UCSD-AML1 (cell line): ENCODE measurements at regions not wholly inside any gene's neighbourhood (a gene's known extent, or its start where the extent isn't known, plus 50 kb on each side); places are given as distances from the start of the nearest gene placed in this dataset.
"Not testable (repeated sequence)": the region's sequence is repeated elsewhere in the genome, so short reads cannot be mapped to it uniquely, and the experiment has no call there.

Experiments used
- DNase-seq: peaks from one replicate; lab custom pipeline; 2025; ENCODE audit not compliant: unreplicated experiment; lab: John Stamatoyannopoulos, UW

- DNase-seq, result no peak
Observed at GRCh38 chr5:118302786-118303185, 685.6 kb downstream of the DTWD2 start.

GRCh38 chr5:118301696-118302095 is 686.7 kb downstream of the DTWD2 start:
- no peak for DNase-seq

DNA sequence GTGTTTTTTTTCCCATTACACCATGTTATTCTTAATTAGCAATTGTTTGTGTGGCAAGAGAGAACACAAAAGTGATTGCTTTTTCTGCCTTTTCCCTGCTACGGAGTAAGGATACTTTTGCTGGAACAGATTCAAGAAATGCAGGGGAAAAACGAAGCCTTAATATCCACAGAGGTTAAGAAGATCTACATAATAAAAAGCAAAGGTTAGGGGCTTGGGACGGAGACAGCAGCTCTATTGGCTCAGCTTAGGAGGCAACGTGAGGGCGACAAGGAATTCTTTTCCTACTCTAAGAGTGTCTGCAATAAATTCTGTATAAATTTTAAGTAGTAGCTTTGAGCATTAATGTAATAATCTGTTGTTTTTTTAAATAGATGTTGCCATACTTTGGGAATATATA is 693.3 kb downstream of the DTWD2 start:
- no peak for DNase-seq

DNA sequence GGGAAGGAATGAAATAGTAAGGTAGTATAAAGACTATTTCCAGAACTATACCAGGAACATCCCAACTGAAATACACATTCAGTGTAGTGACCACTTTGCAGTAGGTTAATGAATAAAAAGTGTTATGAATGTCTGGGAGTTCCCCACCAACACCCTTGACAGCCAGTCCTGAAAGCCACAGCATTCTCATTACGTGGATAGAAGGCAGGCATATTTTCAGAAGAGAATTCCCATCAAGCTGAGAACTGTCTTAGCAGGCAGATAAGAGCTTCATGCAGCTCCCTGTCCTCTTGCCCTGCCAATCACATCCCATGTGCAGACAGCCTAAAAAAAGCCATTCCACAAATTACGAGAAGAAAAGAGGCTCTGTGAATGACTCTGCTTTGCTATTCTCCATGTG is 695.0 kb downstream of the DTWD2 start:
- no peak for DNase-seq

DNA sequence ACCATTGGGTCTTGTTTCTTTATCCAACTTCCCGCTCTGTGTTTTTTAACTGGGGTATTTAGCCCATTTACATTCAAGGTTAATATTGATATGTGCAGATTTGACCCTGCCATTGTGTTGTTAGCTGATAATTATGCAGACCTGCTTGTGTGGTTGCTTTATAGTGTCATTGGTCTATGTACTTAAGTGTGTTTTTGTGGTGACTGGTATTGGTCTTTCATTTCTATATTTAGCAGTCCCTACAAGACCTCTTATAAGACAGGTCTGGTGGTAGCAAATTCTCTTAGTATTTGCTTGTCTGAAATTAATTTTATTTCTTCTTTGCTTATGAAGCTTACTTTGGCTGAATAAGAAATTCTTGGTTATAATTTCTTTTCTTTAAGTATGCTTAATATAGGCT is 698.1 kb downstream of the DTWD2 start:
- DNase-seq, result no peak

GRCh38 chr5:118284230-118284629 is 704.1 kb downstream of the DTWD2 start:
- DNase-seq, result not testable (repeated sequence)

- DNase-seq, result not testable (repeated sequence)
Observed at GRCh38 chr5:118282480-118283038, 705.8 kb downstream of the DTWD2 start.

DNA sequence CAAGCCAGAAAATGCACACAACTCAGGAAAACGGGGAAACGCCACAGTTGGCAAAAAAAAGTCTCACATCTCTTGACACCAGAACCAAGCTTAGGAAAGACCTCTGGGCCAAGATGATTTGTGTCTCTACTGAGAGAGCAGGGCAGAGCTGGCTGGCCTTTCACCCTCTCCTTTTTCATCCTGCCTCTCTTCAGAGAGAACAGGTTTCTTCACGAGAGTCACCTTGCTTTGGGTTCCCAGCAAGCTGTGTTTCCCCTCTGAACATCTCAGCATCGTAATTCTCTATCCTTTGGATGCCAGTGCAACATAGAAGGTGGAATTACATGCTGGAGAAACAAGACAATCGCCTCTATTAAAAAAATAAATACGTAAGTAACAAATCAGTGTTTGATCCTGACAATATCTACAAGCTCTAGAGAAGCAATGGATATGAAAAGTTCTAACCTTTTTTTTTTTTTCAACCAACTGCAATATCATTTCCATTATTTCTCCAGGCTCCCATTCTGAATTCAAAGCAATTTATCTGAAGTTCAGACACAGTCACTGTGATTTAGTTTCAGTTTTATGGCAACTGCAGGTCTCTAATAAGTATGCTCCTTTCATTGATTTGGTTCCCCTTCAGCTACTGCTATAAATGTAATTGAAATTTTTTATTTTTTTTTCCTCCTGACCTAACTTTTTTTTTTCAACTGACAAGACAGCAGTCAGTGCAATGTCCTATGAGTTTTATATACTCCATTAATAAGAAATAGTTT is 708.6 kb downstream of the DTWD2 start:
- no peak for DNase-seq

DNA sequence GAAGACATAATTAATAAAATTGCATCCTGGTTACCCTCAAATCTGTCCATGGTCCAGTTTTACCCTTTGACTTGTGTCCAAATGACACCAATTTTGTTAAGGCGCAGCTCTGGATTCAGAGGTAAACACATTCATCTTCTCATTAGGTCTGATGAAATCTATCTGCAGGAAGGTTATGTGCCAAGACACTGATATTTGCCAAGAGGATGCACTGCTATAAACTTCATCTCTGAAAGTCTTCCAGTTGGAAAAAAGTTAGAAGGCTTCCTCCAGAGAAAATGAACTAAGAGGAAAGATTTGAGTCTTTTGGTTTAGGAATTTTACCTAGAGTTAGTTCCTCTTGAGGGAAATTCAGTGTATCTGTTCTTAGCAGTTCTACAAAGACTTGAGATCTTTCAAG is 717.8 kb downstream of the DTWD2 start:
- DNase-seq, result no peak

GRCh38 chr5:118258223-118258622 is 730.1 kb downstream of the DTWD2 start:
- no peak for DNase-seq

GRCh38 chr5:118257066-118257465 is 731.3 kb downstream of the DTWD2 start:
- DNase-seq, result no peak

- no peak for DNase-seq
Observed at GRCh38 chr5:118253225-118254061, 734.9 kb downstream of the DTWD2 start.

DNA sequence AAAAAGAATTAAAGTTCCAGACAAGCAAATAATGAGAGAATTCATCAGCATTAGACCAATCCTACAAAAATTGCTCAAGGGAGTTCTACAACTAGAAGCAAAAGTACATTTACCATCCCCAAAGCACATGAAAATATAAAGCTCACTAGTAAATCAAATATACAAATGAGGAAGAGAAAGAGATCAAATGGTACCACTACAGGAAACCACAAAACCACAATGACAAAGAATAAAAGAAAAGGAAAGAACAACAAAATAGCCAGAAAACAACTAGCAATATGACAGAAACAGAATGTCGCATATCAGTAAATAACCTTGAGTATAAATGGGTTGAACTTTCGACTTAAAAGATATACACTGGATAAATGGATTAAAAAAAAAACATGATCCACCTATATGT is 739.0 kb downstream of the DTWD2 start:
- no peak for DNase-seq

- no peak for DNase-seq
Observed at GRCh38 chr5:118247458-118247857, 740.9 kb downstream of the DTWD2 start.

GRCh38 chr5:118243613-118244012 is 744.7 kb downstream of the DTWD2 start:
- no peak for DNase-seq

GRCh38 chr5:118243068-118243467 is 745.3 kb downstream of the DTWD2 start:
- DNase-seq, result no peak

- no peak for DNase-seq
Observed at GRCh38 chr5:118236108-118236849, 752.1 kb downstream of the DTWD2 start.

GRCh38 chr5:118233606-118234005 is 754.7 kb downstream of the DTWD2 start:
- no peak for DNase-seq

DNA sequence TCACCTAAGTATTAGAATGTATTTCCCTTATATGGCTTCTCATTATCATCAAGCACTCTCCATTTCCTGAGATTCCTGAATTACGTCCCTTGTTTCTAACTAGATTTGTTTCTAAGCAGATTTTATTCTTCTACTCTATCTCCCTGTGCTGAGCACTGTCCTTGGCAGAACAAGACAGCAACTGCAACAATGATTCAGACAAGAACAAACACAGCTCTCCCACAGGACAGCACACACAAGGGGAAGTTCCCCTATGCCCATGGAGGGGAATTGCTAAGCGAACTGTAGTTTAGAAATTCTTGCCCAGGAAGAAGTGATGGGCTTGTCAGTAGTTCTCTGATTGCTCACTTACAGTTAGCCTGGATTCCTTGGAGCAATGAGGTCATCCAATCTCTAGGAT is 759.9 kb downstream of the DTWD2 start:
- DNase-seq, result no peak

GRCh38 chr5:118224546-118224945 is 763.8 kb downstream of the DTWD2 start:
- DNase-seq, result no peak

- DNase-seq, result no peak
Observed at GRCh38 chr5:118220556-118221195, 767.7 kb downstream of the DTWD2 start.
